CD4-positive, alpha-beta T cell (primary cell): ENCODE measurements at regions not wholly inside any gene's neighbourhood (a gene's known extent, or its start where the extent isn't known, plus 50 kb on each side); places are given as distances from the start of the nearest gene placed in this dataset.

ENCODE experiments used
- ATAC-seq: fragments of 200-7000 bp; cut with Tn5 transposase; one replicate; pipeline ENCODE4 v1.10.0; 2022; ENCODE audit warnings: mild to moderate bottlenecking; ENCODE audit not compliant: poor library complexity
- CTCF ChIA-PET: fragments of 350-600 bp; sonication (Branson Sonifier 250); formaldehyde crosslinking; loops from one replicate; lab custom pipeline; 2021; ENCODE audit warnings: antibody characterized with exemption, inconsistent platforms; lab: Charles Lee
- POLR2A ChIA-PET: fragments of 350-600 bp; sonication (Branson Sonifier 250); formaldehyde crosslinking; loops from one replicate; lab custom pipeline; 2021; ENCODE audit warnings: antibody characterized with exemption, inconsistent platforms; lab: Charles Lee
- DNase-seq, 14 experiments: peaks; one replicate each; pipeline ENCODE4 v3.0.0-alpha.2; 2013 to 2020; ENCODE audit warnings: mixed read lengths in 2 of 14
- H3K27ac ChIP-seq, 2 donors: one replicate each; pipeline versions ENCODE4 v1.5.1 to v1.7.0; 2013; ENCODE audit warnings: low read length in 2 of 2, low read depth in 1 of 2, mild to moderate bottlenecking in 1 of 2
- H3K27me3 ChIP-seq, 2 experiments: 1 replicate in 1 of 2; 2 replicates in 1 of 2; pipeline versions ENCODE4 v1.6.1 to v1.7.0; 2013; ENCODE audit warnings: low read length in 2 of 2, control low read depth in 1 of 2, mild to moderate bottlenecking in 1 of 2, moderate library complexity in 1 of 2; ENCODE audit not compliant: insufficient read depth in 2 of 2, control insufficient read depth in 1 of 2
- H3K36me3 ChIP-seq: one replicate; pipeline ENCODE4 v1.6.1; 2013; ENCODE audit warnings: low read length, control low read depth; ENCODE audit not compliant: insufficient read depth
- H3K4me1 ChIP-seq: one replicate; pipeline ENCODE4 v1.6.1; 2013; ENCODE audit warnings: low read length, control low read depth; ENCODE audit not compliant: insufficient read depth
- H3K4me3 ChIP-seq: one replicate; pipeline ENCODE4 v1.5.1; 2013; ENCODE audit warnings: mild to moderate bottlenecking, low read length, moderate library complexity
- H3K9me3 ChIP-seq, 2 experiments: 1 replicate in 1 of 2; 2 replicates in 1 of 2; pipeline versions ENCODE4 v1.6.1 to v1.7.0; 2013; ENCODE audit warnings: low read length in 2 of 2, mild to moderate bottlenecking in 2 of 2, control low read depth in 1 of 2, moderate library complexity in 1 of 2; ENCODE audit not compliant: control insufficient read depth in 1 of 2, insufficient read depth in 1 of 2
- H3K27ac Mint-ChIP-seq: one replicate; pipeline ENCODE4 v1.8.0; 2020; ENCODE audit warnings: mixed read lengths
- H3K27me3 Mint-ChIP-seq: one replicate; pipeline ENCODE4 v1.8.0; 2021; ENCODE audit warnings: mixed read lengths
- H3K36me3 Mint-ChIP-seq: one replicate; pipeline ENCODE4 v1.8.0; 2021; ENCODE audit warnings: low read depth, mixed read lengths
- H3K4me1 Mint-ChIP-seq: one replicate; pipeline ENCODE4 v1.8.0; 2021; ENCODE audit warnings: low read depth, mixed read lengths
- H3K4me3 Mint-ChIP-seq: one replicate; pipeline ENCODE4 v1.8.0; 2020; ENCODE audit warnings: mild to moderate bottlenecking, mixed read lengths
- H3K9me3 Mint-ChIP-seq: one replicate; pipeline ENCODE4 v1.8.0; 2020; ENCODE audit warnings: mixed read lengths
- intact Hi-C, 2 experiments: fragments of 100-400 bp; cut with DNase I in 1 of 2; cut with micrococcal nuclease in 1 of 2; formaldehyde crosslinking; loops; one replicate each; pipeline versions ENCODE4 v1.15.1 to v1.9.0; 2023 to 2025; cut with DNase I, micrococcal nuclease
- TF ChIP-seq, protein P1 (sequence below): fragments of 200-600 bp; IDR thresholded peaks from one replicate; pipeline ENCODE4 v1.8.0; 2022; ENCODE audit warnings: antibody characterized with exemption, mild to moderate bottlenecking

GRCh38 chr3:127339016-127339415 is 51.2 kb upstream of the PRR20G start:
- Histone ChIP-seq H3K4me3 (no peak overlapping the region), H3K9me3 (peaks cover 10 to 31% of the 10 kb centered on the region in 2 experiments), H3K4me1 (no peaks in the 10 kb centered on the region), H3K36me3 (no peaks in the 10 kb centered on the region), H3K27ac (no peak overlapping the region), H3K27me3 (peaks cover 9 to 31% of the 10 kb centered on the region in 2 experiments)
- no peak overlapping the region for H3K4me3 Mint-ChIP-seq
- TF ChIP-seq, protein P1, sequence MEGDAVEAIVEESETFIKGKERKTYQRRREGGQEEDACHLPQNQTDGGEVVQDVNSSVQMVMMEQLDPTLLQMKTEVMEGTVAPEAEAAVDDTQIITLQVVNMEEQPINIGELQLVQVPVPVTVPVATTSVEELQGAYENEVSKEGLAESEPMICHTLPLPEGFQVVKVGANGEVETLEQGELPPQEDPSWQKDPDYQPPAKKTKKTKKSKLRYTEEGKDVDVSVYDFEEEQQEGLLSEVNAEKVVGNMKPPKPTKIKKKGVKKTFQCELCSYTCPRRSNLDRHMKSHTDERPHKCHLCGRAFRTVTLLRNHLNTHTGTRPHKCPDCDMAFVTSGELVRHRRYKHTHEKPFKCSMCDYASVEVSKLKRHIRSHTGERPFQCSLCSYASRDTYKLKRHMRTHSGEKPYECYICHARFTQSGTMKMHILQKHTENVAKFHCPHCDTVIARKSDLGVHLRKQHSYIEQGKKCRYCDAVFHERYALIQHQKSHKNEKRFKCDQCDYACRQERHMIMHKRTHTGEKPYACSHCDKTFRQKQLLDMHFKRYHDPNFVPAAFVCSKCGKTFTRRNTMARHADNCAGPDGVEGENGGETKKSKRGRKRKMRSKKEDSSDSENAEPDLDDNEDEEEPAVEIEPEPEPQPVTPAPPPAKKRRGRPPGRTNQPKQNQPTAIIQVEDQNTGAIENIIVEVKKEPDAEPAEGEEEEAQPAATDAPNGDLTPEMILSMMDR, result no peak
- DNase-seq (no peak), ATAC-seq (no peak)
- H3K9me3 Mint-ChIP-seq, result peaks cover 7% of the 10 kb centered on the region
- H3K27me3 Mint-ChIP-seq, result peaks cover 58% of the 10 kb centered on the region
- H3K27ac Mint-ChIP-seq, result no peak overlapping the region
- H3K4me1 Mint-ChIP-seq, result no peaks in the 10 kb centered on the region
- ChIA-PET CTCF (no interaction called here), POLR2A (no interaction called here)
- H3K36me3 Mint-ChIP-seq, result no peaks in the 10 kb centered on the region
- intact Hi-C loops, result no loop called here

- ATAC-seq, result no peak
- peaks cover 9 to 31% of the 10 kb centered on the region in 2 experiments for H3K27me3 ChIP-seq
- H3K4me3 Mint-ChIP-seq, result no peak overlapping the region
- H3K4me1 ChIP-seq, result no peaks in the 10 kb centered on the region
- CTCF ChIA-PET, result no interaction called here
- POLR2A ChIA-PET, result no interaction called here
- H3K4me1 Mint-ChIP-seq, result no peaks in the 10 kb centered on the region
- TF ChIP-seq, protein P1, result no peak
- no peak for DNase-seq
- intact Hi-C loops, result no loop called here
- peaks cover 11 to 33% of the 10 kb centered on the region in 2 experiments for H3K9me3 ChIP-seq
- no peak overlapping the region for H3K27ac Mint-ChIP-seq
- H3K27me3 Mint-ChIP-seq, result peaks cover 54% of the 10 kb centered on the region
- no peaks in the 10 kb centered on the region for H3K36me3 Mint-ChIP-seq
- peaks cover 7% of the 10 kb centered on the region for H3K9me3 Mint-ChIP-seq
- no peak overlapping the region for H3K27ac ChIP-seq
- no peaks in the 10 kb centered on the region for H3K36me3 ChIP-seq
- no peak overlapping the region for H3K4me3 ChIP-seq
Measured at GRCh38 chr3:127337911-127338531, 50.2 kb upstream of the PRR20G start.
